ENCODE measurements at regions not wholly inside any gene's neighbourhood (a gene's known extent, or its start where the extent isn't known, plus 50 kb on each side); places are given as distances from the start of the nearest gene placed in this dataset.

DNA sequence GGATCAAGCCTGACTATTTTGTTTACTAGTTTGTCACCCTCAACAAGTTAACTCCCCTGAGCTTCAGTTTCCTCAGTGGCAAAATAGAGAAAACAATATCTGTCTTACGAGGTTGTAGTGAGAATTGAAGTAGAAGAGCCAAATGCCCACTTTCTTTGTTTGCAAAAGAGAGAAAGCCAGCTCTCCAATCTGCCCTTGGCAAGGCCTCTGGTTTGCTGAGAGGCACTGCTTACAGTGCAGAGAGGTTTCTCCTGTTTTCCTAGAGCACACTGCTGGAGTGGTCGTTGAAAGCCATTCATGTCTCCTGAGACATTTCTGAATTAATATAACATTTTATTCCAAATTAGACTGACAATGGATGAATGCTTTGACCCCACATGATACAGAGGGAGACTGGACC is 260.5 kb upstream of the IGF1R start:
- Histone ChIP-seq H3K79me2 (ENCODE audit: control insufficient read depth, low read length) (no peaks in the 10 kb centered on the region), H3K27ac (ENCODE audit: low read depth, low read length) (no peak overlapping the region), H3F3A (ENCODE audit: control insufficient read depth, insufficient read depth) (no peaks in the 10 kb centered on the region), H3K4me3 (ENCODE audit: low read length) (no peak overlapping the region), H3K27me3 (ENCODE audit: control insufficient read depth, low read length) (no peaks in the 10 kb centered on the region), H3K4me2 (ENCODE audit: low read length) (no peak overlapping the region), H3K9me3 (ENCODE audit: control insufficient read depth, insufficient read depth, low read length) (no peaks in the 10 kb centered on the region), H4K20me1 (ENCODE audit: control insufficient read depth, insufficient read depth, low read depth, low read length) (no peaks in the 10 kb centered on the region), H3K9me2 (replicated peaks; ENCODE audit: control insufficient read depth, low read length) (no peaks in the 10 kb centered on the region), H3K36me3 (ENCODE audit: control insufficient read depth, low read length) (no peaks in the 10 kb centered on the region), H3K4me1 (ENCODE audit: control insufficient read depth, low read length) (no peaks in the 10 kb centered on the region)
- TF ChIP-seq, protein P1, sequence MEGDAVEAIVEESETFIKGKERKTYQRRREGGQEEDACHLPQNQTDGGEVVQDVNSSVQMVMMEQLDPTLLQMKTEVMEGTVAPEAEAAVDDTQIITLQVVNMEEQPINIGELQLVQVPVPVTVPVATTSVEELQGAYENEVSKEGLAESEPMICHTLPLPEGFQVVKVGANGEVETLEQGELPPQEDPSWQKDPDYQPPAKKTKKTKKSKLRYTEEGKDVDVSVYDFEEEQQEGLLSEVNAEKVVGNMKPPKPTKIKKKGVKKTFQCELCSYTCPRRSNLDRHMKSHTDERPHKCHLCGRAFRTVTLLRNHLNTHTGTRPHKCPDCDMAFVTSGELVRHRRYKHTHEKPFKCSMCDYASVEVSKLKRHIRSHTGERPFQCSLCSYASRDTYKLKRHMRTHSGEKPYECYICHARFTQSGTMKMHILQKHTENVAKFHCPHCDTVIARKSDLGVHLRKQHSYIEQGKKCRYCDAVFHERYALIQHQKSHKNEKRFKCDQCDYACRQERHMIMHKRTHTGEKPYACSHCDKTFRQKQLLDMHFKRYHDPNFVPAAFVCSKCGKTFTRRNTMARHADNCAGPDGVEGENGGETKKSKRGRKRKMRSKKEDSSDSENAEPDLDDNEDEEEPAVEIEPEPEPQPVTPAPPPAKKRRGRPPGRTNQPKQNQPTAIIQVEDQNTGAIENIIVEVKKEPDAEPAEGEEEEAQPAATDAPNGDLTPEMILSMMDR (IDR thresholded peaks at IDR 0.05; ENCODE audit: low read depth, low read length, poor library complexity, severe bottlenecking), result no peak

DNA sequence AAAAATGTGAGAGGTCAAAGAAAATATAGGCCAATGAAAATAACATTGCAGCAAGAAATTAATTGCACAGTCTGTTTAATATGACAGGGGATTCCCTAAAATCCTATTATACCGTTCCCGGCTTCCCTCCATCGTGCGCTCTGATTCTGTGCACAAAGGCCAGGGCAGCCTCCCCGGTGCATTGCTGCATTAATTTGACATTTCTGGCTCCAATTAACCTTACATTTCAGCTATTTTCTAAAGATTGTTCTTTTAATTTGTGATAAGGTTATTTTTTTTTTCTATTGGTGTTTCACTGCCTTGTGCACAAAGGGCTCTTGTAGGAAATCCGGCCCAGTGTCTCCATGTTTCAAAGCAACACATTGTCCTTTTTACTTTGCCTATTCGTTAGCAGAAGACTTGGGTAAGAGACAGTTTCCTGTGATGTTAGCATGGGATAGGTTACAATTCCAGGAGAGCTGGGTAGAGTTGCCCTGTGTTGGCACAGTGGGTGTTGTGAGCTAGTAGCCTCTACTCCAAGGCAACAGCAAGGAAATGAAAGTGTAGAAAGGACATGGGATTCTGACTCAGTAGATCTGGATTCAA is 257.3 kb upstream of the IGF1R start:
- H3K27ac ChIP-seq (ENCODE audit: low read depth, low read length), result no peak overlapping the region
- H3K4me1 ChIP-seq (ENCODE audit: control insufficient read depth, low read length), result no peaks in the 10 kb centered on the region
- TF ChIP-seq, protein P1 (IDR thresholded peaks at IDR 0.05; ENCODE audit: low read depth, low read length, poor library complexity, severe bottlenecking), result no peak
- no peak for TF ChIP-seq EZH2phosphoT487 (IDR thresholded peaks at IDR 0.05; ENCODE audit: borderline replicate concordance, low read length)
- no peak overlapping the region for H3K4me3 ChIP-seq (ENCODE audit: low read length)
- no peaks in the 10 kb centered on the region for H4K20me1 ChIP-seq (ENCODE audit: control insufficient read depth, insufficient read depth, low read depth, low read length)
- no peaks in the 10 kb centered on the region for H3K36me3 ChIP-seq (ENCODE audit: control insufficient read depth, low read length)
- no peaks in the 10 kb centered on the region for H3K79me2 ChIP-seq (ENCODE audit: control insufficient read depth, low read length)
- H3F3A ChIP-seq (ENCODE audit: control insufficient read depth, insufficient read depth), result no peaks in the 10 kb centered on the region
- no peaks in the 10 kb centered on the region for H3K27me3 ChIP-seq (ENCODE audit: control insufficient read depth, low read length)
- no peaks in the 10 kb centered on the region for H3K9me2 ChIP-seq (replicated peaks; ENCODE audit: control insufficient read depth, low read length)
- H3K9me3 ChIP-seq (ENCODE audit: control insufficient read depth, insufficient read depth, low read length), result no peaks in the 10 kb centered on the region
- no peak overlapping the region for H3K4me2 ChIP-seq (ENCODE audit: low read length)

DNA sequence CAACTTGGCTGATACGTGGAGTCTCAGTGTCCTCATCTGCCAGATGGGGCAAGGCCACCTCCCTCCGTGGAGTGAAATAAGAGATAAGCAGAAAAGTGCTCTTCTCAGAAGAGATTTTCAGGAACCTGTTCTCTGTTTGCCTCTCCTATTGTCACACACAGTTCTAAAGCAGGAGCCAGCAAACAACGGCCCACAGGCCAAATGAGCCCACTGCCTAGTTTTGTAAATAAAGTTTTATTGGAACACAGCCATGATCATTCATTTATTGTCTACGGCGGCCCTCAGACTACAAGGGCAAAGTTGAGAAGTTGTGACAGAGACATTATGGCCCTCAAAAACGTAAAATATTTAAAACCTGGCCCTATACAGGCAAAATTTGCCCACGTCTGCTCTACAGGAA is 256.8 kb upstream of the IGF1R start:
- Histone ChIP-seq H4K20me1 (ENCODE audit: control insufficient read depth, insufficient read depth, low read depth, low read length) (no peaks in the 10 kb centered on the region), H3K27me3 (ENCODE audit: control insufficient read depth, low read length) (no peaks in the 10 kb centered on the region), H3F3A (ENCODE audit: control insufficient read depth, insufficient read depth) (no peaks in the 10 kb centered on the region), H3K4me3 (ENCODE audit: low read length) (no peak overlapping the region), H3K4me2 (ENCODE audit: low read length) (no peak overlapping the region), H3K27ac (ENCODE audit: low read depth, low read length) (no peak overlapping the region), H3K4me1 (ENCODE audit: control insufficient read depth, low read length) (no peaks in the 10 kb centered on the region), H3K36me3 (ENCODE audit: control insufficient read depth, low read length) (no peaks in the 10 kb centered on the region), H3K9me3 (ENCODE audit: control insufficient read depth, insufficient read depth, low read length) (no peaks in the 10 kb centered on the region), H3K79me2 (ENCODE audit: control insufficient read depth, low read length) (no peaks in the 10 kb centered on the region), H3K9me2 (replicated peaks; ENCODE audit: control insufficient read depth, low read length) (no peaks in the 10 kb centered on the region)
- no peak for TF ChIP-seq EZH2phosphoT487 (IDR thresholded peaks at IDR 0.05; ENCODE audit: borderline replicate concordance, low read length)
- TF ChIP-seq, protein P1 (IDR thresholded peaks at IDR 0.05; ENCODE audit: low read depth, low read length, poor library complexity, severe bottlenecking), result no peak

Data from DOHH2 (cell line).